Endodermal cell (in vitro differentiated cells): ENCODE measurements at regions not wholly inside any gene's neighbourhood (a gene's known extent, or its start where the extent isn't known, plus 50 kb on each side); places are given as distances from the start of the nearest gene placed in this dataset.

Experiments
- DNase-seq: peaks from one replicate; pipeline ENCODE4 v3.0.0-alpha.2; 2017
- H3K27ac ChIP-seq: 2 replicates; pipeline ENCODE4 v1.5.1; 2013; ENCODE audit warnings: mild to moderate bottlenecking, low read depth, low read length, moderate library complexity
- H3K27me3 ChIP-seq: 2 replicates; pipeline ENCODE4 v1.6.1; 2013; ENCODE audit warnings: mild to moderate bottlenecking, low read length, moderate library complexity; ENCODE audit not compliant: insufficient read depth, control insufficient read depth, poor library complexity, severe bottlenecking
- H3K36me3 ChIP-seq: 2 replicates; pipeline ENCODE4 v1.7.0; 2013; ENCODE audit warnings: mild to moderate bottlenecking, low read length, moderate library complexity; ENCODE audit not compliant: control insufficient read depth, insufficient read depth
- H3K4me1 ChIP-seq: one replicate; pipeline ENCODE4 v1.7.0; 2013; ENCODE audit warnings: low read length; ENCODE audit not compliant: control insufficient read depth, insufficient read depth
- H3K4me3 ChIP-seq: 2 replicates; pipeline ENCODE4 v1.5.1; 2013; ENCODE audit warnings: mild to moderate bottlenecking, low read length, moderate library complexity
- H3K9ac ChIP-seq: 2 replicates; pipeline ENCODE4 v1.6.1; 2013; ENCODE audit warnings: mild to moderate bottlenecking, low read length, moderate library complexity; ENCODE audit not compliant: poor library complexity, severe bottlenecking; ENCODE audit errors: extremely low read depth
- H3K9me3 ChIP-seq: 2 replicates; pipeline ENCODE4 v1.6.1; 2013; ENCODE audit warnings: mild to moderate bottlenecking, low read length, moderate library complexity; ENCODE audit not compliant: control insufficient read depth
- H3K27ac Mint-ChIP-seq: 2 replicates; pipeline ENCODE4 v1.8.0; 2020; ENCODE audit warnings: mixed read lengths
- H3K27me3 Mint-ChIP-seq: 2 replicates; pipeline ENCODE4 v1.8.0; 2021; ENCODE audit warnings: mild to moderate bottlenecking, mixed read lengths; ENCODE audit not compliant: insufficient read depth
- H3K36me3 Mint-ChIP-seq: 2 replicates; pipeline ENCODE4 v1.8.0; 2020; ENCODE audit warnings: low read depth, mixed read lengths
- H3K4me1 Mint-ChIP-seq: 2 replicates; pipeline ENCODE4 v1.8.0; 2020; ENCODE audit warnings: mixed read lengths
- H3K4me3 Mint-ChIP-seq: 2 replicates; pipeline ENCODE4 v1.8.0; 2020; ENCODE audit warnings: mild to moderate bottlenecking, moderate library complexity, mixed read lengths
- H3K9me3 Mint-ChIP-seq: 2 replicates; pipeline ENCODE4 v1.8.0; 2020; ENCODE audit warnings: mild to moderate bottlenecking, mixed read lengths
- WGBS, 2 experiments: methylation state at CpG; one replicate each; pipeline versions ENCODE4 v1.1.5 to v1.1.7; 2013; ENCODE audit warnings: missing lambda C conversion rate in 2 of 2, mixed read lengths in 1 of 2; ENCODE audit not compliant: insufficient coverage in 1 of 2, insufficient read length in 1 of 2; 5-methylcytosine and 5-hydroxymethylcytosine counted together
- TF ChIP-seq, protein P1 (sequence below): fragments of 200-600 bp; sonication (generic); conservative IDR thresholded peaks from 2 replicates; pipeline ENCODE4 v1.5.0; 2021; ENCODE audit warnings: antibody characterized with exemption, mild to moderate bottlenecking

DNA sequence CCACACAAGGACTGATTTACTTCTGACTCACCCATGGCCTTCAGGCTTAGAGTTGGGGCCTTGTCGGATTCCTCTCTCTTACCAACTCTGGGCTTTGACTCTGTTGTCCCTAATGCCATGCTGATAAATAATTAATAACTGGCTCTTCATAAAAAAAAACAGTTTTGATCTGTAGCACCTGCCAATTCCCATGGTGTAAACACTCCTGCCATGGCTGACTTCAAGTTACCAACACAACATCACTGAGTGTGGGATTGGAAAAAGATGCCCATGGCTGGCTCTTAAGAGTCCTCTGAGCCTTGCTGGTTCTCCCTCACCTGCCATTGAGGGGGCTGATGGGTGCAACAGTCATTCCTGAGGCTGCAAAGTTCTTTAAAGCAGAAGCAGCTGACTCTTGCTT lies 104.8 kb downstream of the KIF26A start:
- H3K27me3 ChIP-seq: no peaks in the 10 kb centered on the region
- no peaks in the 10 kb centered on the region for H3K36me3 Mint-ChIP-seq
- no peaks in the 10 kb centered on the region for H3K4me1 ChIP-seq
- H3K36me3 ChIP-seq: no peaks in the 10 kb centered on the region
- TF ChIP-seq, protein P1, sequence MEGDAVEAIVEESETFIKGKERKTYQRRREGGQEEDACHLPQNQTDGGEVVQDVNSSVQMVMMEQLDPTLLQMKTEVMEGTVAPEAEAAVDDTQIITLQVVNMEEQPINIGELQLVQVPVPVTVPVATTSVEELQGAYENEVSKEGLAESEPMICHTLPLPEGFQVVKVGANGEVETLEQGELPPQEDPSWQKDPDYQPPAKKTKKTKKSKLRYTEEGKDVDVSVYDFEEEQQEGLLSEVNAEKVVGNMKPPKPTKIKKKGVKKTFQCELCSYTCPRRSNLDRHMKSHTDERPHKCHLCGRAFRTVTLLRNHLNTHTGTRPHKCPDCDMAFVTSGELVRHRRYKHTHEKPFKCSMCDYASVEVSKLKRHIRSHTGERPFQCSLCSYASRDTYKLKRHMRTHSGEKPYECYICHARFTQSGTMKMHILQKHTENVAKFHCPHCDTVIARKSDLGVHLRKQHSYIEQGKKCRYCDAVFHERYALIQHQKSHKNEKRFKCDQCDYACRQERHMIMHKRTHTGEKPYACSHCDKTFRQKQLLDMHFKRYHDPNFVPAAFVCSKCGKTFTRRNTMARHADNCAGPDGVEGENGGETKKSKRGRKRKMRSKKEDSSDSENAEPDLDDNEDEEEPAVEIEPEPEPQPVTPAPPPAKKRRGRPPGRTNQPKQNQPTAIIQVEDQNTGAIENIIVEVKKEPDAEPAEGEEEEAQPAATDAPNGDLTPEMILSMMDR: no peak
- H3K4me3 ChIP-seq: no peak overlapping the region
- peaks cover 8% of the 10 kb centered on the region for H3K9me3 ChIP-seq
- H3K4me3 Mint-ChIP-seq: no peak overlapping the region
- no peaks in the 10 kb centered on the region for H3K27me3 Mint-ChIP-seq
- no peak overlapping the region for H3K27ac ChIP-seq
- no peaks in the 10 kb centered on the region for H3K4me1 Mint-ChIP-seq
- peak; percentile 10 for DNase-seq
- H3K9ac ChIP-seq: no peak overlapping the region
- peaks cover 25% of the 10 kb centered on the region for H3K9me3 Mint-ChIP-seq
- H3K27ac Mint-ChIP-seq: no peak overlapping the region
- 70 to 91% methylated on average over 1 of the region's 1 CpG for WGBS, 2 experiments

DNA sequence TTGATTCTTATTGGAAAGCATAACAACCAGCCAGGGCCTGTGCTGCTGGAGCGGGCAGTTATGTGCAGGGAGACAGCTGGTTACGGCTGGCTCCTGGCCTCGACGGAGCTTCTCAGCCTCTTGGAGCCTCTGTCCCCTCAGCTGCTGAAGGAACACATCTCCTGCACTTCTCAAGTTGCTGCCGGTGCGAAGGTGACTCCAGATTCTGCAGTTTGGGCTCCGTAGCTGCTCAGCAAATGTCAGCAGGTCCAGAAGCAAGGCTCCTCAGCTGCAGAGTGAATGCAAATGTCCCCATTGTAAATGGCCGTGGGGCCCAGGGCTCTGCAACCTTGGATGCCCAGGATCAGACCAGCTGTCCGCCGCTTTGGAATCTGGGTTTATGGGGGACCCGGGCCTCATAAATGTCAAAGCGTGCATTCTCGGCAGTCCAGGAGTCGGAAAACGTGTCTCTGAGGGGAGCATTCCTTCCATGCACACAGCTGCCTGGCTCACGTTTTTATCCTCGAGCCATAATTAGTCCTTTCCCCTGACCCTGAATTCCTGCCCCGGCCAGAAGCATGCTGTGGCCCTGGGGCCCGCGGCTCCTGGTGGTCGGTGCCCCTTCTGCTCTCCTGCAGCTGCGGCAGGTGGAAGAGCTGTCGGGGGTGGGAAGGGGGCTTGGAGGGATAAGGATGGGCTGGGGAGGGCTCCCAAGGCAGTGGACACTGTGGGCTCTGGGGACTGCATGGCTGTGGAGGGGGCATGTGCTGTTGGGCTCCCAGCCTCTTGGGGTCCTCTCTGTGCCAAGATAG lies 106.0 kb downstream of the KIF26A start:
- Histone ChIP-seq H3K27ac (no peak overlapping the region), H3K9me3 (peaks cover 8% of the 10 kb centered on the region), H3K27me3 (no peaks in the 10 kb centered on the region), H3K4me3 (no peak overlapping the region), H3K9ac (no peak overlapping the region), H3K4me1 (no peaks in the 10 kb centered on the region), H3K36me3 (no peaks in the 10 kb centered on the region)
- Mint-ChIP-seq H3K9me3 (peaks cover 25% of the 10 kb centered on the region), H3K36me3 (no peaks in the 10 kb centered on the region), H3K27ac (no peak overlapping the region), H3K4me1 (no peaks in the 10 kb centered on the region), H3K27me3 (no peaks in the 10 kb centered on the region), H3K4me3 (no peak overlapping the region)
- no peak for DNase-seq
- 91 to 96% methylated on average over 10 to 23 of the region's 23 CpGs for WGBS, 2 experiments
- TF ChIP-seq, protein P1: no peak

DNA sequence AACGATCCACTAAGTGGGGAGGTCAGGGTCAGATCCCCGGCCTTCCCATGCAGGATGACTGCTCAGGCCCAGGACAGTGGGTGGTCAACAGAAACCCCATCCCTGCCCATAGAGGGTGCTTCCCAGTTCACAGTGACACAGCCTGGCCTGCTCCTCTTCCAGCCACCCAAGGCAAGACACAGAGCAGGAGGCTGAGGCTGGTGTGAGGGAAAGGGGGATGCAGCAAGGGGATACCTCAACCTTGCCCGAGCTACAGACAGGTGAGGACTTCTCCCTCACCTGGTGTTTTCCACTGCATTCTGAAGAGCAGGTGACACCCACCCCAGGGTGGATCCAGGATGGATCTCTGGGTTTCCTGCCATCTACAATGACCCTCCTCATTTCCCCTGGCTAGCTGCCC lies 106.7 kb downstream of the KIF26A start:
- Mint-ChIP-seq H3K9me3 (peaks cover 25% of the 10 kb centered on the region), H3K27ac (no peak overlapping the region), H3K36me3 (no peaks in the 10 kb centered on the region), H3K4me1 (no peaks in the 10 kb centered on the region), H3K27me3 (no peaks in the 10 kb centered on the region), H3K4me3 (no peak overlapping the region)
- H3K9ac ChIP-seq: no peak overlapping the region
- no peaks in the 10 kb centered on the region for H3K27me3 ChIP-seq
- H3K4me1 ChIP-seq: no peaks in the 10 kb centered on the region
- H3K36me3 ChIP-seq: no peaks in the 10 kb centered on the region
- 81 to 85% methylated on average over 3 of the region's 3 CpGs for WGBS, 2 experiments
- TF ChIP-seq, protein P1: no peak
- H3K27ac ChIP-seq: no peak overlapping the region
- no peak for DNase-seq
- no peak overlapping the region for H3K4me3 ChIP-seq
- peaks cover 8% of the 10 kb centered on the region for H3K9me3 ChIP-seq
